ENCODE measurements at regions not wholly inside any gene's neighbourhood (a gene's known extent, or its start where the extent isn't known, plus 50 kb on each side); places are given as distances from the start of the nearest gene placed in this dataset.

DNA sequence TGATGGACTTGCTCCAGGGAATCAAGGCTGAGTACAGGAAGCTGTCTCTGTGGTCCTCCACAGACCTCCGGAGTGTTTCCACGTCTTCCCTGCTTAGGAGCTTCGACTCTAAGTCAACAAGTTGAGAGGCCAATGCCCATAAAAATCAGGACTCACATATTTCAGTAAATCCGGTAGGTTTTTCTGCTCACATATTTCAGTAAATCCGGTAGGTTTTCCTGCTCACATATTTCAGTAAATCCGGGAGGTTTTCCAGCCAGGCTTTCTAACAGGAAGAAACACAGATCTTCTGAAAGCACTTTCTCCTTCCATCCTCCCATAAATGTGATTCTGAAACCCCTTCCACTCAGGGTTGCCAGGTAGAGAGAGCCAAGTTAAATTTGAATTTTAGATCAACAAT, 340.1 kb upstream of the SHH start:
- TF ChIP-seq, protein P1, sequence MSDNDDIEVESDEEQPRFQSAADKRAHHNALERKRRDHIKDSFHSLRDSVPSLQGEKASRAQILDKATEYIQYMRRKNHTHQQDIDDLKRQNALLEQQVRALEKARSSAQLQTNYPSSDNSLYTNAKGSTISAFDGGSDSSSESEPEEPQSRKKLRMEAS (IDR thresholded peaks at IDR 0.05): no peak
- TF ChIP-seq EP300 (IDR thresholded peaks at IDR 0.05; ENCODE audit: borderline replicate concordance) (no peak), TAF1 (IDR thresholded peaks at IDR 0.05; ENCODE audit: low read depth) (no peak), ZBTB7A (IDR thresholded peaks at IDR 0.05; ENCODE audit: low read depth) (no peak)
- TF ChIP-seq, protein P2, sequence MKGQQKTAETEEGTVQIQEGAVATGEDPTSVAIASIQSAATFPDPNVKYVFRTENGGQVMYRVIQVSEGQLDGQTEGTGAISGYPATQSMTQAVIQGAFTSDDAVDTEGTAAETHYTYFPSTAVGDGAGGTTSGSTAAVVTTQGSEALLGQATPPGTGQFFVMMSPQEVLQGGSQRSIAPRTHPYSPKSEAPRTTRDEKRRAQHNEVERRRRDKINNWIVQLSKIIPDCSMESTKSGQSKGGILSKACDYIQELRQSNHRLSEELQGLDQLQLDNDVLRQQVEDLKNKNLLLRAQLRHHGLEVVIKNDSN (IDR thresholded peaks at IDR 0.05): no peak

Data from Ishikawa (cell line).